ENCODE measurements at regions not wholly inside any gene's neighbourhood (a gene's known extent, or its start where the extent isn't known, plus 50 kb on each side); places are given as distances from the start of the nearest gene placed in this dataset.
"Not testable (repeated sequence)": the region's sequence is repeated elsewhere in the genome, so short reads cannot be mapped to it uniquely, and the experiment has no call there.

DNA sequence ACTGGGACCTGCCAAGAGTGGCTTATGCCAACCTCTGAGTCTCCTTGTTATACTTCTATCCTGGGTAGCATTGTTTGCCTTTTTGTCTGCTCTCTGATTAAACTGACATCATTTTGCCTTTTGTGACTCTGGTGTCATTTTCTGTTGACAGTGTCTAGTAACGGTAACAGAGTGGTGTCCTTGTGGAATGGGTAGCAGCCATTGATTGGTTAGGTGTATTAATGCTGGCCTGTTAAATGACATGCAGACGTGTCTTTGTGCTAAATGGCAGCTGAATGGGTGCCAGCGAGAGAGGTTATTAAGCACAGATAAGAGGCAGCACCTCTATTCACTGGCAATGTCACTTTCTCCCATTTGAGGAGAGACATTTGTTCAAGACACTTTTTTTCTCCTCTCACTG, 1289.4 kb downstream of the PCDH9 start:
- no peak for DNase-seq

DNA sequence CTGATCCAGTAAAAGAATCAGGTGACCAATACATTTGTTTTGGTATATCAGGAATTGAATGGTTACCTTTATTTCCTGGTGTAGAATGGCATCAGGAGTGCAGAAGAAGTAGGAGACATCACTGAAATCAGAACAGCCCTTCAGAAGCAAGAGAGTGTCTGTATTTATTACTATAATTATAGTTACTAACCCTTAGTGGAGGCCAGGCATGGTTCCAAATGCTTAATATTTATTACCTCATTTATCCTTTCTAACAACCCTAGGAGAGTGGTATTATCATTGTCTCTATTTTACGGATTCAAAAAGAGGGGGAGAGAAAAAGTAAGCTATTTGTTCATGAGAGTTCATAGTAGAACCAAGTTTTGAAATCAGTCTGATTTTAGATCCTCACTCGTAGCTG, 1292.9 kb downstream of the PCDH9 start:
- no peak for DNase-seq

DNA sequence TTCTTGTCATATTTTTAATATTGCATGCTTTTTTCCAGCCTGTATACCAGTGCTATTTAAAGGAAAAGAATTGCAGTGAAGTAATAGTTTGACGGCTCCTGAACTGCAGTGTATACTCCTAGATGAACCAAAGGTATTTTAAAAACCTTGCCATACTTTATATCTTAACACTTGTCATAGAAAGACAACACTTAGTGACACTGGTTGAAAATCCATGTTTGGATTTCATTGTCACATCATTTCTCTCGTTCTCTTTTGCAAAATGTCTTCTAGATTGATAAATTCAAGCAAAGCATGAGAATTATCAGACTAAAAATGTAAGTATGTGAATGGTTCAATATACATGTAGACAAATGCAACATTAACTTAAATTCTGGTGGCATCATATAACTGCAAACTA, 1293.9 kb downstream of the PCDH9 start:
- DNase-seq, result no peak

DNA sequence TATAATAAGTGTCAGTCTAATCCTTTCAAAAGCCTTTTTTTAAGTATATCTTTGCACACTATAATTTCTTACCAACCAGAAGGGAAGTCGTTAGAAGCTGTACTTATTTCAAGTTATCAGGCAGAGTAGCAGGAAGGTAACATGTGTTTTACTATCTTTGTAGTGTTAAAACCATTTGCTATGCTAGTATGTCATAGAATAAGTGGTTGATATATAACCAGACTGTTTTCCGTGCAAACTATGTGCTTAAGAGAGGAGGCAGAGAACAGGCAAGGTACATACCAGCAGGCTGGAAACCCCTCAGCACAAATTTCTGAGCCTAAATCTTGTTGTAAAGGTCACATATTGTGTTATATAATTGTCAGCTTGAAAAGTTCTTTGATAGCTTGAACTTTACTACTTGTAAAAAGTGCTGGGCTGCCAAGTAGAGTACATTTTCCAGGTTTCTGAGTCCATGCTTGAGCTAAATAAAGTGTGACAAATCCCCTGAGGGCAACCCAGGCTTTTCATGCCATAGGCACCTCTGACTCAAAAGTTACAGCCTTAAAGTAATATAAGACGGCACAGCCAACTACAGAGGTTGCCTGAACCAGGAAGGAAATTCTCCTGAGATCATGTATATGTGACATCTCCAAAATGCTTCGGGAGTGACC, 1297.4 kb downstream of the PCDH9 start:
- DNase-seq, result no peak

DNA sequence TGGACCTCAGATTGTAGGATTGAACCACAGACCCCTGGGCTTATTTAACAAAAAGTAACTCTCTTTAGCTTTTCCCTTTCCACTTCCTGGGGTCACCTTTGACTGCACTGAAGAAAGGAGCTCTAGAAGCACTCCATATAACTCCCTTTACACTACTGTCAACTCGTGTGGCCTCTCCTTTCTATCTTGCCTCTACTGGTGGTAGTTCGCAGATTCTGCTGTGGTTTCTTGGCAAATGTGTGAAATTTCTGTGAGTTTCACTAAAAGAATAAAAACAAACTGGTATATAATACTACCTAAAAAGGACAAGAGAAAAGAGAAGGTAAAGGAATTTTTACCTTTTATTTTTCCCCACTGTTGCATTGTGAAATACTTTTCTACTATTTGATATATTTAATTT, 1298.1 kb downstream of the PCDH9 start:
- no peak for DNase-seq

DNA sequence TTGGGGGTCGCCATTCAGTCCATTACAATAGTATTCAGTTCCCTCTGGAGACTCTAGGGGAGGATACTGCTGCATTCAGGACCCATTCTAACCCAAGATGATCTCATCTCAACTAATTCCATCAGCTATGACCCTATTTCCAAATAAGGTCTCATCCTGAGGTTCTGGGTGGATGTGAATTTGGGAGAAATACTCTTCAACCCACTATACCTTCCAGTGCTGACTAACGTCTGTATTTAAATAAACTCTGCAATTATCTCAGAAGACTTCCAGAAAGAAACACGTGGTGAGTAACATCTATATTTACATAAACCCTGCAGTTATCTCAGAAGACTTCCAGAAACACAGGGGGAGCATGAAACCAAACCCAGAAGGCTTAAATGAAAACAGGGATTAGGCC, 1300.7 kb downstream of the PCDH9 start:
- DNase-seq, result no peak

DNA sequence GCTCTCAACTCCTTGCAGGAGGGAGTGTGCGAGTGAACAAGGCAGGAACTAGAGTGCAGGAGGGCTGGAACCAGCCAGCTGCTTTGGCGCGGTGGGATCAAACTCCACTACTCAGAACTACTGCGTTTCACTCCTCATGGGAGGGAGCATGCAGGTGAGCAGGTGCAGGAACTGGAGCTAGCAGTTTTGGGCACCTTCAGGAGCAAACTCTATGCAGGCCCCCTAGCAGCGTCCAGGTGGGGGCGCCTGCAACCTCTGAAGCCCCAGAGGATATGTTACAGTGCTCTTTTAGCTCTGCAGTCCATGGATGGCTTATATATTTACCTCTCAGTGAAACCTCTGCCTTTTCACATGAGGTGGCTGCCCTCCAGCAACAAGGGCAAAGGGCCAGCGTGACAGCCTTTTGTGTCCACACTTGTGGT, 1303.4 kb downstream of the PCDH9 start:
- DNase-seq, result no peak

DNA sequence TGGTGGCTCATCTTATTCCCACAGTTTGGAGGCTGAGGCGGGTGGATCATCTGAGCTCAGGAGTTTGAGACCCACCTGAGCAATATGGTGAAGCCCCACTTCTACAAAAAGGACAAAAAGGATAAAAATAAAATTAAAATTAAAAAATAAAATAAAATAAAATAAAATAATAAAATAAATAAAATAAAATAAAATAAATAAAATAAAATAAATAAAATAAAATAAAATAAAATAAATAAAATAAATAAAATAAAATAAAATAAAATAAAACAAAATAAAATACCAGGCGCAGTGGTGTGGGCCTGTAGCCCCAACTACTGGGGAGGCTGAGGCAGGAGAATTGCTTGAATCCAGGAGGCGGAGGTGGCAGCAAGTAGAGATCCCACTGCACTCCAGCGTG, 1307.3 kb downstream of the PCDH9 start:
- DNase-seq, result not testable (repeated sequence)

DNA sequence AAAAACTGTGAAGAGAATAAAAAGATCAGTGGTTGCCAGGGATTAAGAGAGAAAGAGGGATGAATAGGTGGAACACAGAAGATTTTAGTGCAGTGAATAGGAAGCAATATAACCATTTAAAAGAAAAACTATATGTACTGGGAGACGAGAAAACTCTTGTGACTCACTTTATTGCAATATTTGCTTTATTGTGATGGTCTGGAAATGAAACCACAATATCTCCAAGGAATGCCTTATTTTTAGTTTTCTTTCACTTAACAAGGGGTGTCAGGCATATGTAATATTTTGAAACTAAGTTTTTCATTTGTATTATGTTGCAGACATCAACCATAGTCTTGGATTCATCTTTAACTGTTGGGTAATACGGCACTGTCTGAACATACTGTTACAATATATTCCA, 1308.2 kb downstream of the PCDH9 start:
- no peak for DNase-seq

DNA sequence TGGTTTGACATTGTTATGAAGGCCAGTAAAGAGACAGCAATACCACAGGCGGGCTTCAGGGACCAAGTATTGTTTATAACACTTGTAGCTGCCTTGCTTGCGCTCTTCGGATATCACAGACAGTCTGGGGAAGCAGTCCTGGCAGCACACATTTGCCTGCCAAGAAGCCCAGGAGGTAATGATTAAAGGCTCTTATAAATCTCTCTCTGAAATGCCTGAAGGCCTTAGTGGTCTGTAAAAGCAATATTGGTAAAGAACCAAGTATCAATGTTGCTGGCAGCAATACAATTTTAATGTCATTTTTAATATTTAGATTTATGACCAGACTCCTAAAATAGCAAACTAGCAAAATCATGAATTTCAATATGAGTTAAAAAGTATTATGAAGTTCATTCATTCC, 1312.4 kb downstream of the PCDH9 start:
- DNase-seq, result no peak

DNA sequence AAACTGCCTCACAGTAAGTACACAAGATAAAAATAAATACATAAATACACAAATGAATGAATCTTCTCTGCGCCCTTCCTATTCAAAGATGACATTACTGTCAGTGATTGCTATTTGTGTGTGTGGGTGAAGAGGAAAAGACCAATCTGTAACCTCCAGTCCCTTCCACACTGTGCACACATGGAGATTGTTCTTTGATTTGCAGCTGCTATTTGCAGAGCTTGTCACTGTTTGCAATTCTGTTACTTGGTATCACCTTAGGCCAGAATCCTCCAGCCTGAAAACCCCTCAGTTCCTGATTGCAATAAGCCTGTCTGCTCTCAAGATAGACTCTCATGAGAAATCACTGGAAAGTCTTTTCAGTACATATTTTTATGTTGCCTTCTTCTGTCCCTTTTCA, 1314.9 kb downstream of the PCDH9 start:
- no peak for DNase-seq

DNA sequence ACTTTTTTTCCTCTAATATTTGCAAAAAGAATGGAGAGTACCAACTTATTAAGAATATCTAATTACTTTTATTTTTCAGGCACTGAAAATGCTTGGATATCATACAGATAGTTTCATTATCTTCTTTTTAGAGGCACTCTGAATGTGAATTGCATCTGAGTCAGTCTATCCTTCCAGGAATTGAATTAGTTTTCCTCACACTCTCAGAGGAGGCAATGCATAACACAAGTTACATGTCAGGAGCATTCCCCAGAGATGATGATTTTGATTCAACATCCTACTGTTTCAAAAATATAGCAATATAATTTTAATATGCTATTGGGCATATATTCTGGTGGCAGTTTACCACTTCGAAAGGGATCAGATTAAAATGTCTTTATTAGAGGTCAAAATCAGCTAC, 1315.4 kb downstream of the PCDH9 start:
- DNase-seq, result no peak

DNA sequence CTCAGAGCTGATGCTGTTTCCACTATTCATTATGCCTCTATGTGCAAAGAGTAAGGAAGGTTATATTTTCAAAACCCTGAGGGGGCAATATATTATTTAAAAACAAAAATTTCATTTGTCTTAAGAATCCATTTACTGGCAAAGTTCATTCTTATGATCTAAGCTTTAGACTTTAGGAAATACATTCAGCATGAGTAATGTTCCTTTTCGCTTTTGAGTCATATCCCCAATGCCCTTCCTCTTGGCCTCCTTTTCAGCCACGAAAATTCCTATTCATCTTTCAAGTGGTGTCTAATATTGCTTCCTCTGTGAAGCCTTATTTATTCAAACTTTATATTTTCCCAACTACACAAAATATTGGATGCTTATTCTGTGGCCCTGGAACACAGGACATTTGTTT, 1317.0 kb downstream of the PCDH9 start:
- peak; percentile 54 for DNase-seq

DNA sequence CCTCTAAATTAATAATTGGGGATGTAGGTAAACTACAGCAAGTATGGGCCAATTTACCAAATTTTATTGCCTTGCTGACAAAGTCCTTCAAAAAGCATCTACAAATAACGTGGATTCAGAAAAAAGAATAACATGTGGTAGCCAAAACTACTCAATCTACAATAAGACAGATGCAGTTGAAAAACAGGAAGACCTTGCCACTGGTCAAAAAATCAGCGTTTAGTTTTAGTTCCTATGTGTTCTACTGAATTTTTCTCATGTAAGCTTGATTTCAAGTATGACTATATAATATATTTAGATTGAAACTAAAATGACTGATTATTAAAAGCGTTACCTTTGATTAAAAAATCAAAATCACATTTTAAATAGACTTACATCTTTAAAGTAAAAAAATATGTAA, 1317.6 kb downstream of the PCDH9 start:
- no peak for DNase-seq

DNA sequence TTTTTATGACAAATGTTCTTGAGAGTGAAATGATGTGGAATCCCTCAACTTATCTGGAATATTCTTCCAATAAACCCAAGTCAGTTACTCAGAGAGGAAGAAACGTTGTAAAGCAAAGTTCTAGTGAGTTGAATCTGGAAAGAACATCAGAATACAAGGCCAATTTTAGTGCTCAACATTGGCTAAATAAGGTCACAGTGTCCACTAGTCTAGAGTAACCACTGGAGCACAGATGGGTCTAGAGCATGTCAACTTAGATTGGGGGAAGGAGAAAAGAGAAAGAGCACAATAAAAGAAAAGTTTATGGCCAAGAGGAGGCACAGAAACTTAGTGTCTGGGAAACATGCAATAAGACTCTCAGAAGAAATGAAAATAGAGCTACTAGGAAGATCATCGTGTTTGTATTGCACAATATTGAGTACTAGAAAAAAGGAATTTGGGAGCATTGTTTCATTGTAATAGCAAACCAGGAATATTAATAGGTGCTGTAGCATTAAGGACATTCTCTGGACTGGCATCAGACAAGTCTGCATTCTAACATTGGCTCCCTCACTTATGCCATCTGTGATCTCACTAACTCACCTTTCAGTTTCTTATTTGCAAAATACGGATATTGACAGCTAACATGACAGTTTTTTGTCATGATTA, 1318.5 kb downstream of the PCDH9 start:
- DNase-seq, result no peak

DNA sequence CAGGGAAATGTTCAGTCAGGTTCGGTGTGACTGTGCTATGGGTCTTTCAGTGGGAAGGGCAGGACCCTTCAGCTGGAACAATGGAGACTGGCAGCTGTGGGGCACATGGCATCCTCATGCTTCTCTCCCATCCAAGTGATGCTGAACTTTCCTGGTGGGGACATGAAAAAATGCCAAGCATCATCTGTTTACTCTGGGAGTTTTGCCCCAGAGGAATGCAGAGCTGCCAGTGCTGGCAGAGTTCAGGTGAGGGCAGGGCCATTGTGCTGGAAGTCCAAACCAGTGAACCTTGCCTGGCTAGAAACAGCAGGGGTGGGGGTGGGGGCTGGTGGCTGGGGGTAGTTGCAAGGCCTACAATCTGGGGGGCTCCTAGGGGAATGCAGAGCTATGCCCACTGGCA, 1320.6 kb downstream of the PCDH9 start:
- DNase-seq, result no peak

DNA sequence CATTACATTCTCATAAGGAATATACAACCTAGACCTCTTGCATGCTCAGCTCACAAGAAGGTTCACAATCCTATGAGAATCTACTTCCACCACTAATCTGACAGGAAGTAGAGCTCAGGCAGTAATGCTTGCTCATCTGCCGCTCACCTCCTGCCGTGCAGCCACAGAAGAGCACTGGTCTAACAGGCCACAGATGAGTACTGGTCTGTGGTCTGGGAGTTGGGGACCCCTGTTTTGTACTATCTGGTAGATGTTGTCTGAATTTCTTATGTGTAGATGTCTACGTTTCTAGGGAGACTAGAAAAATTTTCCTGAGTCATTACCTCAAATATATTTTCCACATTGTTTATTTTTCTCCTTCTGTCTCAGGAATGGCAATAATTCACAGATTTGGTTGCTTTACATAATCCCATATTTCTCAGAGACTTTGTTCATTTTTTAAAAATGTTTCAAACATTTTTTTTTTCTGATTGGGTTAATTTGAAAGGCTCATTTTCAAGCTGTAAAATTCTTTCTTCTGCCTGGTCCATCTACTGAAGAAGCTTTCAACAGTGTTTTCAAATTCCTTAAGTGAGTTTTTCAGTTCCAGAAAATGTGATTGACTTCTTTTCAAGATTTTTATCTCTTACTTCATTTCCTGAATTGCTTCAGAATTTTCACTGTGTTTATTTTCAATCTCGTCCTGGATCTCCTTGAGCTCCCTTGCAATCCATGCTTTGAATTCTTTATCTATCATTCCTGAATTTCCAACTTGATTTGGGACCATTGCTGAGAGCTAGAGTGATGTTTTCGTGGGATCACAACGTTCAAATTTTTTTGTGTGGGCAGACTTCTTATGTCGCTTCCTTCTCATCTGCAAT, 1322.2 kb downstream of the PCDH9 start:
- no peak for DNase-seq

DNA sequence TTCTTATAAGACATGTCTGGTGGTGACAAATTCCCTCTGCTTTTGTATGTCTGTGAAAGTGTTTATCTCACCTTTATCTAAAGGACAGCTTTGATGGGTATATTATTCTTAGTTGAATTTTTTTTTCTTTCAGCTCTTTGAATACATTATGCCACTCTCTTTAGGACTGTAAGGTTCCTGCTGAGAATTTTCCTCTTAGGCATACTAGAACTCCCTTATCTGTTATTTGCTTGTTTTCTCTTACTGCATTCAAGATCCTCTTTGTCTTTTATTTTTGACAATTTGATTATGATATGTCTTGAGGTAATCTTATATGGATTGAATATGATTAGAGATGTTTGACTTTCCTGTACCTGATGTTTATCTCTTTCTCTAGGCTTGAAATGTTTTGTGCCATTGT, 1328.4 kb downstream of the PCDH9 start:
- no peak for DNase-seq

DNA sequence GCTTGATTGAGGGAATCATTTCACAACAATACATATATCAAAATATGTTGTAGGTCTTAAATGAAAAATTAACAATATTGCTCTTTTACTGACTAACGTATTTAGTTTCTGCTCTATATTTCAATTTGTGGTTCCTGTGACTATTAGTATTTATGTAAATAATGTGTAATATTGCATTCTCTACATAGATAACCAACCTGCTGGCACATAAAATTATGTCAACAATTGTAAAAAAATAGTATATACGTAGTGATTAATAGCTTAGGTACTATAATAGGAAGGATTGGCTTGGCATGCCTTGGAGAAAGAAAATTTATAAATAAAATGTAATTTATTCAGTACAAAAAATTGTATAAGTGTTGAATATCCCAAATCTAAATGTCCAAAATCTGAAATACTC, 1336.1 kb downstream of the PCDH9 start:
- DNase-seq, result no peak

DNA sequence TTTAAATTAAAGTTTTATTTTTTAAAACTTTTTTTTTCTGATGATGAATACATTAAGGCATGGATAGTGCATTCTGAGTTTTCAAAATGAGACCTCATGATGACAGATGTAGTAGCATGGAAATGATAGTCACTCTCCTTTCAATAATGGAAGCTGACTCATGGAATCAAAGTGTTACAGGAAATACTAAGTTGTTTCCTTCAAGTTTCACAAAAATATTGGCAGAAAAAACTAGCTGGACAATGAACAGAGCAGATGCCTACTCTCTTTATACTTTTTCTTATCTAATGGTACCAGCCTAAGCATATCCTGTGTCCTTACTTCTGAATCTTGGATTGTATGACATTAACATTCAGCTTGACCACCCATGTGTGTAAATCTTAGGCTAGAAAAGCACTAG, 1337.3 kb downstream of the PCDH9 start:
- DNase-seq, result no peak

DNA sequence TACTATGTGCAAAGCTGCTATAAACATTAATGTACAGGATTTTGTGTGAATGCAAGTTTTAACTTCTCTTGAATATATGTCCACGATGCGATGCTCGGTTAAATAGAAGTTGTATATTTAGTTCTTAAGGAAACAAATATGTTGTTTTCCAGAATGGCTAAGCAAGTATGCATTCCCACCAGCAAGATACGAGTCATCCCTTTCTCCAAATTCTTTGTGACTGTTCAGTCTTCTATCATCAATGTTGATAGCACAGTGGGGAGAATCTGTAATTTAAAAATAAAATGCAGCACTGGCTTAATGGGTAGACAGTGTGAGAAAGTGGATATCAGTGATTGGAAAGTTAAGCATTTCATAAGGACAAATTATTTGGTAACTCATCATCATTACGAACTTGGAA, 1340.8 kb downstream of the PCDH9 start:
- DNase-seq, result no peak

DNA sequence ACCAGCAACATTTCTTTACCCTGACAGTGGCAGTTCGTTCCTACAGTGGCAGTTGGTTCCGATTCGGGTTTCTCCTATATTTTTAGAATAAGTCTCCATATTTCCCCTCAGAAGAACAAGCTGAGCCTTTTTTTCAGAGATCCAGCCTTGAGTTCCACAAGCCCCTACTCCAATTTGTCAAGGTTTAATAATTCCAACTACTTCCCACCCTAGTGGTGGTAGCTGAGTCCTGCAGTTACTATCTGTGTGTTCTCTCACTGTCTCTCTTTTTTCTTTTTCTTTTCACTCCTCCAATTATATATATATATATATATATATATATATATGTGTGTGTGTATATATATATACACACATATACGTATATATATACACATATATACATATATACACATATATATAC, 1347.3 kb downstream of the PCDH9 start:
- no peak for DNase-seq

DNA sequence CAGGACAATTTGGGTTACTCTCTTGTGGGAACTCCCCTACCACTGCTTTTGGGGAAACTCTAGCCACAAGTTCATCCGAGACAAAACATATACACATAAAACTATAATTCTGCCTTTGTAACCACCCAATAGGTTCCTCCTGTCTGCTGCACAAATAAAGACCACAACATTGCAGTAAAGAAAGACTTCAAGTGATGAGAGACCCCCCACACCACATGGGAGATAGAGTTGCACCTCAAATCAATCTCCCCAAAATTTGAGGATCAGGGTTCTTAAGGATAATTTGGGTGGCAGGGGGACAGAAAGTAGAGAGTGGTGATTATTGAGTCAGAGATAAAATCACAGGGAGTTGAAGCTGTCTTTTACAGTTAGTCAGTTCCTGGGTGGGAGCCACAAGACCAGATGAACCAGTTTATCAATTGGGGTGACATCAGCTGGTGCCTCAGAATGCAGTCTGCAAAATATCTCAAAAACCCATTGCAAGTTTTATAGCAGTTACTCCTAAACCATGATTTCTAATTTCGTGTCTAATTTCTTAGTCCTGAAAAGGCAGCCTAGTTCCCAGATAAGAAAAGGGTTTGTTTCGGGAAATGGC, 1348.5 kb downstream of the PCDH9 start:
- no peak for DNase-seq

DNA sequence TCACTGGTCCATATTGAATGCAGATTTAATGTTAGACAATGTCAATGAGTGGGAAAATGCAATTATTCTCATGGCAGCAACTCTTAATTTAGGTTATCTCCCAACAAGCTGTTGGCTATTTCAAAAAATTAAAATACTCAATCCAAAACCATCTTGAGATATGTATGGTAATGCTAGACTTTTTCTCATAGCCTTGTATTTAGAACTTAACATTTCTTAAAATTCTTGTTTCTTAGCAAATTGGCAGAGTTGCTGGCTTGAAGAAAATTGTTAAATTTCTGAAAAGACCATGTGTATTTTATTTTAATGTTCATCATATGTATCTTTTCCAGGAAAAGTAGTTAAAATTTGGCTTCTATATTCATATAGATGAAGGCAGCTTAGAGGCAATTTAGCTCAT, 1355.1 kb downstream of the PCDH9 start:
- DNase-seq, result no peak

All from hindlimb muscle (tissue), 1 donor.